ENCODE measurements at regions not wholly inside any gene's neighbourhood (a gene's known extent, or its start where the extent isn't known, plus 50 kb on each side); places are given as distances from the start of the nearest gene placed in this dataset.

DNA sequence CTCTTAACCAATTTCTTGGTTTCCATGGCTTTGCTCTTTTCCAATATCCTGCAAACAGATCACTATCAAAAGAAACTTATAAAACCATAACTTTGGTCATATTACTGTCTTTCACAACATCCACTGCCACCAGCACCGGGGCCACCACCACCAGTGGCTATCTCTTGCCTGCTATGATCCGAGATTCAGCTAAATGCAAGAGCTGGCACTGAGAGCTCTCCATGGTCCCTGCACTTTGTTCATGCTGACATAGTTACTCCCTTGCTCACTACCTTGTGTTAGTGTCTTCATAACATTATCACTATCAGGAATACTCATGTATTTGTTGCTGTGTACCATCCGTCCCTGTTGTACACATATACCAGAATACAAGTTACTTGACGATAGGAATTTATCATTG, 299.0 kb downstream of the ETS1 start:
- no peak for DNase-seq (ENCODE audit: low read depth)
- Mint-ChIP-seq H3K4me1 (ENCODE audit: low read depth, unreplicated experiment) (peaks cover 27% of the 10 kb centered on the region), H3K9me3 (ENCODE audit: unreplicated experiment) (no peaks in the 10 kb centered on the region)

DNA sequence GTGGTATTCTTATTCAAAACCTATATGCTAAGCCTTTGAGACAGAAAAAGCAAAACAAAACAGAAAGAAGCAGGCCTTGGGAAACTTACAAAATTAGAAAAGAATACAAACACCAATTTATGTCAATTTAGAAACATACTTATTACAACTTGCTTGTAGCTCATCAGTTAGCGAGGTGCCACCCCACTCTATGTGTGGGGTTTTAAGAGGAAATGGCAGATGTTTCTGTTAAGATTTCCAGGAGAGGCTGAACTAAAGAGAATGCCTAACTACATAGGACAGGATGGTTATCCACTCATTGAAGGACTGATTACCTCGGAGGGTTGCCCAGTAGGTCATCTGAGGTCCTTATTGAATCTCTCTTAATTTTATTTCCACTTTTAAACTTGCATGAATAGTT, 302.0 kb downstream of the ETS1 start:
- no peak overlapping the region for H3K27ac ChIP-seq (ENCODE audit: low read depth, low read length)
- Mint-ChIP-seq H3K4me1 (ENCODE audit: low read depth, unreplicated experiment) (peaks cover 19% of the 10 kb centered on the region), H3K27ac (ENCODE audit: unreplicated experiment) (no peak overlapping the region), H3K36me3 (ENCODE audit: low read depth, unreplicated experiment) (no peaks in the 10 kb centered on the region), H3K27me3 (ENCODE audit: low read depth, unreplicated experiment) (no peaks in the 10 kb centered on the region), H3K9me3 (ENCODE audit: unreplicated experiment) (no peaks in the 10 kb centered on the region), H3K4me3 (ENCODE audit: unreplicated experiment) (no peak overlapping the region)
- no peak for DNase-seq (ENCODE audit: low read depth)
- H3K4me1 ChIP-seq (ENCODE audit: insufficient read depth, low read length): peaks cover under 1% of the 10 kb centered on the region
- no peak for FAIRE-seq
- no peaks in the 10 kb centered on the region for H4K20me1 ChIP-seq (ENCODE audit: insufficient read depth, low read length)
- H3K79me2 ChIP-seq (ENCODE audit: insufficient read depth, low read length): no peaks in the 10 kb centered on the region
- no peak overlapping the region for H2AFZ ChIP-seq (ENCODE audit: low read depth, low read length)
- H3K4me2 ChIP-seq (ENCODE audit: low read length): no peak overlapping the region
- TF ChIP-seq EZH2 (IDR thresholded peaks at IDR 0.05; ENCODE audit: insufficient read depth, low read length): no peak
- TF ChIP-seq, protein P1, sequence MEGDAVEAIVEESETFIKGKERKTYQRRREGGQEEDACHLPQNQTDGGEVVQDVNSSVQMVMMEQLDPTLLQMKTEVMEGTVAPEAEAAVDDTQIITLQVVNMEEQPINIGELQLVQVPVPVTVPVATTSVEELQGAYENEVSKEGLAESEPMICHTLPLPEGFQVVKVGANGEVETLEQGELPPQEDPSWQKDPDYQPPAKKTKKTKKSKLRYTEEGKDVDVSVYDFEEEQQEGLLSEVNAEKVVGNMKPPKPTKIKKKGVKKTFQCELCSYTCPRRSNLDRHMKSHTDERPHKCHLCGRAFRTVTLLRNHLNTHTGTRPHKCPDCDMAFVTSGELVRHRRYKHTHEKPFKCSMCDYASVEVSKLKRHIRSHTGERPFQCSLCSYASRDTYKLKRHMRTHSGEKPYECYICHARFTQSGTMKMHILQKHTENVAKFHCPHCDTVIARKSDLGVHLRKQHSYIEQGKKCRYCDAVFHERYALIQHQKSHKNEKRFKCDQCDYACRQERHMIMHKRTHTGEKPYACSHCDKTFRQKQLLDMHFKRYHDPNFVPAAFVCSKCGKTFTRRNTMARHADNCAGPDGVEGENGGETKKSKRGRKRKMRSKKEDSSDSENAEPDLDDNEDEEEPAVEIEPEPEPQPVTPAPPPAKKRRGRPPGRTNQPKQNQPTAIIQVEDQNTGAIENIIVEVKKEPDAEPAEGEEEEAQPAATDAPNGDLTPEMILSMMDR (IDR thresholded peaks at IDR 0.05; ENCODE audit: insufficient read depth, low read depth, low read length): no peak
- H3K9me3 ChIP-seq (ENCODE audit: insufficient read depth, low read depth, low read length): no peaks in the 10 kb centered on the region
- no peak overlapping the region for H3K9ac ChIP-seq (ENCODE audit: low read length)
- H3K4me3 ChIP-seq (ENCODE audit: insufficient read depth, low read depth, low read length): no peak overlapping the region
- no peaks in the 10 kb centered on the region for H3K27me3 ChIP-seq (ENCODE audit: insufficient read depth, low read length)
- H3K36me3 ChIP-seq (ENCODE audit: insufficient read depth, low read length): no peaks in the 10 kb centered on the region

More for the DNA sequence above, 299.0 kb downstream of the ETS1 start:
- H3K36me3 ChIP-seq (ENCODE audit: insufficient read depth, low read length): no peaks in the 10 kb centered on the region
- H3K4me1 ChIP-seq (ENCODE audit: insufficient read depth, low read length): peaks cover 10% of the 10 kb centered on the region
- no peak overlapping the region for H3K9ac ChIP-seq (ENCODE audit: low read length)
- H3K27ac ChIP-seq (ENCODE audit: low read depth, low read length): no peak overlapping the region
- H3K79me2 ChIP-seq (ENCODE audit: insufficient read depth, low read length): no peaks in the 10 kb centered on the region
- FAIRE-seq: no peak
- H4K20me1 ChIP-seq (ENCODE audit: insufficient read depth, low read length): no peaks in the 10 kb centered on the region
- Mint-ChIP-seq H3K27ac (ENCODE audit: unreplicated experiment) (no peak overlapping the region), H3K27me3 (ENCODE audit: low read depth, unreplicated experiment) (no peaks in the 10 kb centered on the region), H3K4me3 (ENCODE audit: unreplicated experiment) (no peak overlapping the region), H3K36me3 (ENCODE audit: low read depth, unreplicated experiment) (no peaks in the 10 kb centered on the region)
- H2AFZ ChIP-seq (ENCODE audit: low read depth, low read length): no peak overlapping the region
- H3K9me3 ChIP-seq (ENCODE audit: insufficient read depth, low read depth, low read length): no peaks in the 10 kb centered on the region
- no peak overlapping the region for H3K4me3 ChIP-seq (ENCODE audit: insufficient read depth, low read depth, low read length)
- no peak for TF ChIP-seq EZH2 (IDR thresholded peaks at IDR 0.05; ENCODE audit: insufficient read depth, low read length)
- TF ChIP-seq, protein P1 (IDR thresholded peaks at IDR 0.05; ENCODE audit: insufficient read depth, low read depth, low read length): no peak
- no peak overlapping the region for H3K4me2 ChIP-seq (ENCODE audit: low read length)
- H3K27me3 ChIP-seq (ENCODE audit: insufficient read depth, low read length): no peaks in the 10 kb centered on the region

DNA sequence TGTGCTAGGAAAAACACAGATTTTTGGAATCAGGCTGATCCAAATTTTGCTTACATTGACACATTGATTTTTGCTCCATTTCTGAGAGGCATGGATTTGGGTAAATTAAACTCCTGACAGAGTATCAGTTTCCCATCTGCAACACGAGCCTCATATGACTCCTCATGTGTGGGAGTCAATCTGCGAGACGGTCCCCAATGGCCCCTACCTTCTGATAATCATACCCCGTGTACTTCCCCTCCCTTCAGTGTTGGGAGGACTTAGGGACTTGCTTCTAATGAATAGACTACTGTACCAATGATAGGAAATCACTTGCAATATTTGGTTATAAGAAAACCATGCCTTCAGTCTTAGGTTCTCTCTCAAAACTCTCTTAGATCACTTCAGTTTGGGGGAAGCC, 302.7 kb downstream of the ETS1 start:
- H3K4me1 Mint-ChIP-seq (ENCODE audit: low read depth, unreplicated experiment): peaks cover 17% of the 10 kb centered on the region
- DNase-seq (ENCODE audit: low read depth) (no peak), FAIRE-seq (no peak)
- no peak overlapping the region for H3K4me3 ChIP-seq (ENCODE audit: insufficient read depth, low read depth, low read length)
- H3K4me2 ChIP-seq (ENCODE audit: low read length): no peak overlapping the region
- H3K9me3 ChIP-seq (ENCODE audit: insufficient read depth, low read depth, low read length): no peaks in the 10 kb centered on the region
- H3K27ac Mint-ChIP-seq (ENCODE audit: unreplicated experiment): no peak overlapping the region
- no peaks in the 10 kb centered on the region for H3K36me3 Mint-ChIP-seq (ENCODE audit: low read depth, unreplicated experiment)
- no peaks in the 10 kb centered on the region for H3K27me3 ChIP-seq (ENCODE audit: insufficient read depth, low read length)
- no peaks in the 10 kb centered on the region for H4K20me1 ChIP-seq (ENCODE audit: insufficient read depth, low read length)
- no peak overlapping the region for H2AFZ ChIP-seq (ENCODE audit: low read depth, low read length)
- no peak overlapping the region for H3K27ac ChIP-seq (ENCODE audit: low read depth, low read length)
- H3K9ac ChIP-seq (ENCODE audit: low read length): no peak overlapping the region
- no peaks in the 10 kb centered on the region for H3K4me1 ChIP-seq (ENCODE audit: insufficient read depth, low read length)
- H3K9me3 Mint-ChIP-seq (ENCODE audit: unreplicated experiment): no peaks in the 10 kb centered on the region
- H3K27me3 Mint-ChIP-seq (ENCODE audit: low read depth, unreplicated experiment): no peaks in the 10 kb centered on the region
- no peak overlapping the region for H3K4me3 Mint-ChIP-seq (ENCODE audit: unreplicated experiment)
- H3K79me2 ChIP-seq (ENCODE audit: insufficient read depth, low read length): no peaks in the 10 kb centered on the region
- no peaks in the 10 kb centered on the region for H3K36me3 ChIP-seq (ENCODE audit: insufficient read depth, low read length)
- TF ChIP-seq, protein P1 (IDR thresholded peaks at IDR 0.05; ENCODE audit: insufficient read depth, low read depth, low read length): no peak
- no peak for TF ChIP-seq EZH2 (IDR thresholded peaks at IDR 0.05; ENCODE audit: insufficient read depth, low read length)

Measured in astrocyte (in vitro differentiated cells and primary cell).